Astrocyte (in vitro differentiated cells and primary cell): ENCODE measurements at regions not wholly inside any gene's neighbourhood (a gene's known extent, or its start where the extent isn't known, plus 50 kb on each side); places are given as distances from the start of the nearest gene placed in this dataset.

ENCODE experiments used
- CTCF ChIP-seq: IDR thresholded peaks from 2 replicates; pipeline ENCODE4 v1.5.1; 2011; ENCODE audit warnings: low read depth, mild to moderate bottlenecking, inconsistent platforms, low read length, moderate library complexity; ENCODE audit not compliant: insufficient read depth
- EZH2 ChIP-seq: IDR thresholded peaks from 2 replicates; pipeline ENCODE4 v1.6.1; 2012; ENCODE audit warnings: mild to moderate bottlenecking, low read length, inconsistent platforms; ENCODE audit not compliant: insufficient read depth

GRCh38 chr2:64768491-64769005 is 114.8 kb upstream of the SERTAD2 start:
- TF ChIP-seq CTCF (no peak), EZH2 (no peak)
